ENCODE measurements at regions not wholly inside any gene's neighbourhood (a gene's known extent, or its start where the extent isn't known, plus 50 kb on each side); places are given as distances from the start of the nearest gene placed in this dataset.
"Not testable (repeated sequence)": the region's sequence is repeated elsewhere in the genome, so short reads cannot be mapped to it uniquely, and the experiment has no call there.

- Mint-ChIP-seq H3K36me3 (no peaks in the 10 kb centered on the region), H3K27me3 (peaks cover 0 to 10% (median 5%) of the 10 kb centered on the region in 5 donors), H3K4me1 (no peaks in the 10 kb centered on the region), H3K9me3 (peaks cover 0 to 11% (median 5%) of the 10 kb centered on the region in 9 donors), H3K27ac (no peak overlapping the region), H3K4me3 (no peak overlapping the region)
- DNase-seq (no peak), ATAC-seq (no peak)
- POLR2A ChIA-PET = no interaction called here
Observed at GRCh38 chr5:102554082-102554481, 55.3 kb upstream of the SLCO6A1 start.

GRCh38 chr5:102554728-102555127 lies 55.9 kb upstream of the SLCO6A1 start:
- peaks cover 0 to 10% (median 2%) of the 10 kb centered on the region in 9 donors for H3K9me3 Mint-ChIP-seq
- H3K36me3 Mint-ChIP-seq = no peaks in the 10 kb centered on the region
- H3K4me1 Mint-ChIP-seq = no peaks in the 10 kb centered on the region
- no peak for ATAC-seq
- no peak overlapping the region for H3K4me3 Mint-ChIP-seq
- POLR2A ChIA-PET = no interaction called here
- H3K27me3 Mint-ChIP-seq = peaks cover 0 to 9% (median 7%) of the 10 kb centered on the region in 5 donors
- no peak for DNase-seq
- no peak overlapping the region for H3K27ac Mint-ChIP-seq

DNA sequence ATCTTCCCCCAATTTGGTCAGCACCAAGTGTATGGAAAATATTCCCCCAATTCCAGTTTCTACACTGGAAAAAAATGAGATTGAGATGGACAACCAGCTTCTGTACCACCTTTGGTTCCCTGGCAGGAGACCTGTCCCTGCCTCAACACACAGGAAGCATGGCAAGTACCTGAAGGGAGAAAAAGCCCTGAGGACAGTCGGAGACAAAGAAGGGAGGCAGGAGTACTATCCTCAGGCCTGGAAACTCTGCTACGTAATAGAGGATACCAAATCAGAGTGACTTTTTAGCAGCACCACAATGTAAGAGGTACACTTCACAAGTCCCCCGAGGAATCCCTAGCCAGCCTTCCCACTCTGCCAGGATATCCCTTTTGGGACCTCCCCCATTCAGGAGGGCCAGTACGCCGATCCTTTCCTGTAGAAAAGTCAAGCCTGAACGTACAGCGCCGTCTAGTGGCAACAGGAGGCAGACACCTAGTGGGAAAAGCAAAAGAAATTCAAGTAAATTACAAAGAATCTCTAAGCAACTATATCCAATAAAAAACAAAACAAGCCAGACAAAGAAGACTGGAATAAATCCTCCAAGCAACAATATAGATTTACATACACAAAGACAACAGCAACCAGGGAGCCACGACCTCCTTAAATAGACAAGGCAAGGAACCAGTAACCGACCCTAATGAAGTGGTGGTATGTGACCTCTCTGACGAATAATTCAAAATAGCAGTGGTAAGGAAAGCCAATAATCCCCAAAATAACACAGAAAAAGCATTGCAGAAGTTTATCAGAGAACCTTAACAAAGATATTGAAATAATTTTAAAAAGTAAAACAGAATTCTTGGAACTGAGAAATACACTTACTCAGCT lies 63.3 kb upstream of the SLCO6A1 start:
- peaks cover 0 to 7% (median 0%) of the 10 kb centered on the region in 3 donors for H3K36me3 Mint-ChIP-seq
- POLR2A ChIA-PET = no interaction called here
- ATAC-seq (no peak), DNase-seq (no peak)
- H3K9me3 Mint-ChIP-seq = peaks cover 2 to 33% (median 9%) of the 10 kb centered on the region in 9 donors
- H3K27ac Mint-ChIP-seq = no peak overlapping the region
- H3K27me3 Mint-ChIP-seq = peaks cover 0 to 9% (median 5%) of the 10 kb centered on the region in 5 donors
- H3K4me1 Mint-ChIP-seq = no peaks in the 10 kb centered on the region
- H3K4me3 Mint-ChIP-seq = no peak overlapping the region

DNA sequence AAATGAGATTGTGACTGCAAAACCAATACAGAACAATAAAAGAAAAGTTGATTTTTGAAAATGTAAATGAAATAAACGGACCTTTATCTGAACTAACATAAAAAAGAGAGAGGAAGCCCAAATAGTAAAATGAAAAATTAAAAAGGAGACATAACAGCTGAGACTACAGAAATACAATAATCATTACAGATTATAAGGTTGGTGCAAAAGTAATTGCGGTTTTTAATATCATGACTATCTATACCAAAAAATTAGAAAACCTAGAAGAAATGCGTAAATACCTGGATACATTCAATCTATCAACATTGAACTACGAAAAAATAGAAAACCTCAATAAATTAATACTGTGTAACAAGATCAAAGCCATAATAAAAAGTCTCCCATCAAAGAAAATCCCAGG lies 71.9 kb upstream of the SLCO6A1 start:
- Mint-ChIP-seq H3K27ac (no peak overlapping the region), H3K27me3 (peaks cover 10 to 33% (median 14%) of the 10 kb centered on the region in 5 donors), H3K36me3 (no peaks in the 10 kb centered on the region), H3K4me1 (no peaks in the 10 kb centered on the region), H3K4me3 (no peak overlapping the region), H3K9me3 (peaks cover 0 to 5% (median 2%) of the 10 kb centered on the region in 9 donors)
- POLR2A ChIA-PET = no interaction called here
- DNase-seq (no peak), ATAC-seq (no peak)

GRCh38 chr5:102578362-102578761 lies 79.6 kb upstream of the SLCO6A1 start:
- H3K27me3 Mint-ChIP-seq = peaks cover 0 to 4% (median 0%) of the 10 kb centered on the region in 5 donors
- DNase-seq (no peak), ATAC-seq (no peak)
- H3K9me3 Mint-ChIP-seq = no peaks in the 10 kb centered on the region
- H3K36me3 Mint-ChIP-seq = no peaks in the 10 kb centered on the region
- H3K4me3 Mint-ChIP-seq = no peak overlapping the region
- H3K27ac Mint-ChIP-seq = no peak overlapping the region
- H3K4me1 Mint-ChIP-seq = no peaks in the 10 kb centered on the region
- POLR2A ChIA-PET = no interaction called here

DNA sequence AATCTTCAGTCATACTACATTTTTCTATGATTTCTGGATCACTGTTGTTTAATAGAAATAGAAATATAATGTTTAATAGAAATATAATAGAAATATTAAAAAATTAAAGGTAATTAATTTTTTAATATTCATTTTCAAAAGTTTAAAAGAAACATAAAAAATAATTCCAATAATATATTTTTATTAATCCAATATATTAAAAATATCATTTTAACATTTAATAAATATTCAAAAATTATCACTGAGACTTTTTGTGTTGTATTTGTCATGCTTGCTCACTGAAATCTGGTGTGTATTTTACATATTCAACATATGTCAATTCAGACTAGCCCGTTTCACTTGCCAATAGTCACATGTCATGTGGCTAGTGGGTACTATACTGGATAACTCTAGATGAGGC lies 80.6 kb upstream of the SLCO6A1 start:
- Mint-ChIP-seq H3K9me3 (no peaks in the 10 kb centered on the region), H3K27ac (no peak overlapping the region), H3K27me3 (peaks cover 0 to 4% (median 0%) of the 10 kb centered on the region in 5 donors), H3K4me1 (no peaks in the 10 kb centered on the region), H3K36me3 (no peaks in the 10 kb centered on the region), H3K4me3 (no peak overlapping the region)
- no peak for DNase-seq
- POLR2A ChIA-PET = no interaction called here
- ATAC-seq = no peak

GRCh38 chr5:102581011-102581410 lies 82.2 kb upstream of the SLCO6A1 start:
- ATAC-seq (no peak), DNase-seq (no peak)
- Mint-ChIP-seq H3K9me3 (no peaks in the 10 kb centered on the region), H3K27ac (no peak overlapping the region), H3K36me3 (no peaks in the 10 kb centered on the region), H3K27me3 (peaks cover 0 to 4% (median 0%) of the 10 kb centered on the region in 5 donors), H3K4me3 (no peak overlapping the region), H3K4me1 (no peaks in the 10 kb centered on the region)
- POLR2A ChIA-PET = no interaction called here

GRCh38 chr5:102582696-102583095 lies 83.9 kb upstream of the SLCO6A1 start:
- no peak for ATAC-seq
- no peak for DNase-seq
- Mint-ChIP-seq H3K27ac (no peak overlapping the region), H3K4me1 (no peaks in the 10 kb centered on the region), H3K36me3 (no peaks in the 10 kb centered on the region), H3K9me3 (no peaks in the 10 kb centered on the region), H3K27me3 (peaks cover 0 to 4% (median 0%) of the 10 kb centered on the region in 5 donors), H3K4me3 (no peak overlapping the region)
- POLR2A ChIA-PET = no interaction called here

DNA sequence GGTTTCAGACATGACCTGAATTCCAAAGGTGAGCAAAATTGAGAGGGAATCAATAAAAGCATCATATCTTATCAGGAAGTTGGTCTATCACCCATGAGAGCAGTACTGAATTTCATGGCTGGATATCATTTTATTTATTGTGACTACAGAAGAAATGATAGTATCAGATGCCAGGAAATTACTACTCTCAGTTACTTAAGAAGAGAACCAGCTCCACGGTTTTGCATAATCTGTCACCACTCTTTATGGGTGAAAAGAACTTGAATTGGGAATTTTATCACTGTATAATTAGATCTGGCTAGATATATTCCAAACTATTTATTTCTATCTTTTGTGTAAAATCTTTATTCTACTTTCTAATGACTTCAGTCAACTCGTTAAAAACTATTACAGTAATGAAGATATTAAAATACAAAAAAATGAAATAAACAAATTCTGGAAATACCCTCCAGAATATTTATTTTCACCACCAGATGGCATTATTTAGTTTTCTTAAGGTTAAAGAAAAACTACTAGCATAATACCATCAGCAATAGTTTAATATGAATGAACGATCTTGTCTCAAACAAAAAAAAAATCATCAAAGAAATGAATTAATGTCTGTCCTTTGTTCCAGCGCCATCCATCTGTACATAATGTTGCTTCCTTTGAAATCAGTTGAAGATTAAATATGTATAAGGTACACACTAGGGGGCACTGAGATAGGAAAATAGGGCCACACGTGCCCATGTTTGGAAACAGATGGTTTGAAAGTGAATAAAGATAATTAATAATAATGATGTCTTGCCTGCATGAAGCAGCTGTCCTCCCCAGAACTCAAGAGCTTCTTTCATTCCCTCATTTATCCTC lies 84.7 kb upstream of the SLCO6A1 start:
- Mint-ChIP-seq H3K36me3 (no peaks in the 10 kb centered on the region), H3K9me3 (no peaks in the 10 kb centered on the region), H3K4me3 (no peak overlapping the region), H3K27ac (no peak overlapping the region), H3K4me1 (no peaks in the 10 kb centered on the region), H3K27me3 (peaks cover 0 to 4% (median 0%) of the 10 kb centered on the region in 5 donors)
- POLR2A ChIA-PET = no interaction called here
- ATAC-seq (no peak), DNase-seq (peak in 2 of 10 donors; percentile 3 to 23)

DNA sequence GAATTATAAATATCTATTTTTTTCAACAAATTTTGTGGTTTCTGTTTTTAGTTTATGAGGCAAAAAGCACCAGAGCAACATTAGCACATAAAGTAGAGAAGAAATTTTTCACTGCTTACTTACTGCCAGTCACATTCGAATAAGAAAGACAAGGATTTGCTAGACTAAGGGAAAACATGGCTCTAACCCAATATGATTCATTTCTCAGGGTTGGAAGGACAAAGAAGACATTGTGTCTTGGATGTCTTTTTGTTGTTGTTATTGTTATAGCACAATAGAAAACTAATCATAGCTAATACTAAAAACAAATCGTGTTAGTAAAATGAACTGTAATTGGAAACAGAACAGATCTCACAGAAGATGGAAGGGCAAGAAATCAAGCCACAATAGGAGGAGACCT lies 90.9 kb upstream of the SLCO6A1 start:
- DNase-seq (no peak), ATAC-seq (no peak)
- no peaks in the 10 kb centered on the region for H3K4me1 Mint-ChIP-seq
- peaks cover 0 to 5% (median 0%) of the 10 kb centered on the region in 3 donors for H3K36me3 Mint-ChIP-seq
- H3K27me3 Mint-ChIP-seq = peaks cover 0 to 13% (median 4%) of the 10 kb centered on the region in 5 donors
- peaks cover 0 to 2% (median 0%) of the 10 kb centered on the region in 9 donors for H3K9me3 Mint-ChIP-seq
- POLR2A ChIA-PET = no interaction called here
- no peak overlapping the region for H3K4me3 Mint-ChIP-seq
- no peak overlapping the region for H3K27ac Mint-ChIP-seq

DNA sequence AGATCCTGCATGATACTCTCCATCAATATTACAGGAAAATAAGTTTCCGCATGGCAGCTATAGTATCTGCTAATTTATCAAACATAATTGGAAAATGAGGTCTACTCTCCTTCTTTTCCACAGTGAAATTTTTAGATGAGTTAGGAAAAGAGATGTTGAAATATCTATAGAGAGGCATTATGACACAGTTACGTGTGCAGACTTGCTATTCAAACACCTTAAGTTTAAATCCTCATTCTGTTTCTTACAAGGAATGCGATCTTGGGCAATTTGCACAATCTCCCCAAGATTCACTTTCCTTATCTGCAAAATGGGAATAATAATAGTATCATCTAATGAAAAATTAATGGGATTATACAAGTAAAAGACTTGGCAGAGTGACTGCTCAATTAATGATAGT lies 91.7 kb upstream of the SLCO6A1 start:
- peaks cover 0 to 5% (median 0%) of the 10 kb centered on the region in 3 donors for H3K36me3 Mint-ChIP-seq
- ATAC-seq (no peak), DNase-seq (no peak)
- no peak overlapping the region for H3K4me3 Mint-ChIP-seq
- POLR2A ChIA-PET = no interaction called here
- H3K27ac Mint-ChIP-seq = no peak overlapping the region
- peaks cover 0 to 2% (median under 1%) of the 10 kb centered on the region in 4 donors for H3K4me1 Mint-ChIP-seq
- H3K27me3 Mint-ChIP-seq = peaks cover 0 to 13% (median 4%) of the 10 kb centered on the region in 5 donors
- peaks cover 0 to 2% (median 0%) of the 10 kb centered on the region in 9 donors for H3K9me3 Mint-ChIP-seq

DNA sequence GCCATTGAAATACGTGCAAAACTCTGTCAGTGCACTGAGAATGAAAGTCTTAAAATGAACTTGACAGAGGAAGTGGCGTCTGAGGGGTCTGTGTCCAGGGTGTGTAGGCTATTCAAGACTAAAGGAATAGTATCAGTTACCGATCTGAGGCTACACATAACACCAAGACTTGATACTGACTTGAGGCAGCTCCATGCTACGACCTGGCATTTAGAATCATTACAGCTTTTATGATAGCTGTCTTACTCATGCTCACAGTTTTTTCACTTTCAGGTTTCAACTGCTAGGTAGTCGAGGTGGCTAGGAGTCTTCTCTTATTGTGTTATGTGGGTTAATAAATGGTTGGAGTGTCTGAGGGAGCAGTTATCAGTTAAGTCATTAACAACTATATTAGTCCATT lies 92.8 kb upstream of the SLCO6A1 start:
- POLR2A ChIA-PET = no interaction called here

DNA sequence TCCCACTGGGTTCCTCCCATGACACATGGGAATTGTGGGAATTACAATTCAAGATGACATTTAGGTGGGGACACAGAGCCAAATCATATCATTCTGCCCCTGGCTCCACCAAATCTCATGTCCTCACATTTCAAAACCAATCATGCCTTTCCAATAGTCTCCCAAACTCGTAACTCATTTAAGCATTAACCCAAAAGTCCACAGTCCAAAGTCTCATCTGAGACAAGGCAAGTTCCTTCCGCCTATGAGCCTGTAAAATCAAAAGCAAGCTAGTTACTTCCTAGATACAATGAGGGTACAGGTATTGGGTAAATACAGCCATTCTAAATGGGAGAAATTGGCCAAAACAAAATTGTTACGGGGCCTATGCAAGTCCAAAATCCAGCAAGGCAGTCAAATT lies 93.8 kb upstream of the SLCO6A1 start:
- H3K9me3 Mint-ChIP-seq, H3K36me3 Mint-ChIP-seq, H3K4me3 Mint-ChIP-seq, H3K27ac Mint-ChIP-seq, ATAC-seq, POLR2A ChIA-PET, DNase-seq: not testable (repeated sequence)
- peaks cover 0 to 12% (median 7%) of the 10 kb centered on the region in 4 donors for H3K4me1 Mint-ChIP-seq
- peaks cover 0 to 13% (median 4%) of the 10 kb centered on the region in 5 donors for H3K27me3 Mint-ChIP-seq

More for the DNA sequence above, 92.8 kb upstream of the SLCO6A1 start:
- H3K9me3 Mint-ChIP-seq = peaks cover 0 to 2% (median 0%) of the 10 kb centered on the region in 9 donors
- H3K27ac Mint-ChIP-seq = no peak overlapping the region
- DNase-seq (no peak), ATAC-seq (no peak)
- peaks cover 0 to 5% (median 0%) of the 10 kb centered on the region in 3 donors for H3K36me3 Mint-ChIP-seq
- peaks cover 0 to 13% (median 4%) of the 10 kb centered on the region in 5 donors for H3K27me3 Mint-ChIP-seq
- H3K4me3 Mint-ChIP-seq = no peak overlapping the region
- peaks cover 0 to 12% (median 6%) of the 10 kb centered on the region in 4 donors for H3K4me1 Mint-ChIP-seq
